ENCODE measurements at regions not wholly inside any gene's neighbourhood (a gene's known extent, or its start where the extent isn't known, plus 50 kb on each side); places are given as distances from the start of the nearest gene placed in this dataset.
"Not testable (repeated sequence)": the region's sequence is repeated elsewhere in the genome, so short reads cannot be mapped to it uniquely, and the experiment has no call there.

- peak; percentile 13 for DNase-seq (ENCODE audit: low read depth)
These were observed 626.5 kb upstream of the CPEB2 start for GRCh38 chr4:14375816-14376215.

- DNase-seq (ENCODE audit: low read depth): peak; percentile 4
These were observed 623.1 kb upstream of the CPEB2 start for GRCh38 chr4:14379183-14379582.

- DNase-seq (ENCODE audit: low read depth): no peak
These were observed 618.6 kb upstream of the CPEB2 start for GRCh38 chr4:14383652-14384051.

GRCh38 chr4:14384824-14385223 lies 617.5 kb upstream of the CPEB2 start:
- no peak for DNase-seq (ENCODE audit: low read depth)

- no peak for DNase-seq (ENCODE audit: low read depth)
These were observed 616.1 kb upstream of the CPEB2 start for GRCh38 chr4:14386196-14386595.

GRCh38 chr4:14387647-14388046 lies 614.6 kb upstream of the CPEB2 start:
- DNase-seq (ENCODE audit: low read depth): no peak

GRCh38 chr4:14392378-14392777 lies 609.9 kb upstream of the CPEB2 start:
- DNase-seq (ENCODE audit: low read depth): no peak

GRCh38 chr4:14396183-14396582 lies 606.1 kb upstream of the CPEB2 start:
- no peak for DNase-seq (ENCODE audit: low read depth)

GRCh38 chr4:14399848-14400247 lies 602.4 kb upstream of the CPEB2 start:
- no peak for DNase-seq (ENCODE audit: low read depth)

- DNase-seq (ENCODE audit: low read depth): no peak
These were observed 602.0 kb upstream of the CPEB2 start for GRCh38 chr4:14400307-14400706.

GRCh38 chr4:14403132-14403531 lies 599.1 kb upstream of the CPEB2 start:
- DNase-seq (ENCODE audit: low read depth): no peak

- no peak for DNase-seq (ENCODE audit: low read depth)
These were observed 597.6 kb upstream of the CPEB2 start for GRCh38 chr4:14404730-14405129.

- no peak for DNase-seq (ENCODE audit: low read depth)
These were observed 591.8 kb upstream of the CPEB2 start for GRCh38 chr4:14410516-14410915.

GRCh38 chr4:14415146-14415545 lies 587.1 kb upstream of the CPEB2 start:
- peak; percentile 9 for DNase-seq (ENCODE audit: low read depth)

GRCh38 chr4:14419516-14419915 lies 582.8 kb upstream of the CPEB2 start:
- no peak for DNase-seq (ENCODE audit: low read depth)

- not testable (repeated sequence) for DNase-seq (ENCODE audit: low read depth)
These were observed 576.0 kb upstream of the CPEB2 start for GRCh38 chr4:14426297-14426696.

- no peak for DNase-seq (ENCODE audit: low read depth)
These were observed 574.2 kb upstream of the CPEB2 start for GRCh38 chr4:14428125-14428524.

- no peak for DNase-seq (ENCODE audit: low read depth)
These were observed 570.8 kb upstream of the CPEB2 start for GRCh38 chr4:14431155-14432134.

GRCh38 chr4:14434483-14434882 lies 567.8 kb upstream of the CPEB2 start:
- no peak for DNase-seq (ENCODE audit: low read depth)

GRCh38 chr4:14434916-14435315 lies 567.4 kb upstream of the CPEB2 start:
- no peak for DNase-seq (ENCODE audit: low read depth)

GRCh38 chr4:14441561-14441960 lies 560.7 kb upstream of the CPEB2 start:
- no peak for DNase-seq (ENCODE audit: low read depth)

- no peak for DNase-seq (ENCODE audit: low read depth)
These were observed 556.4 kb upstream of the CPEB2 start for GRCh38 chr4:14445882-14446281.

- DNase-seq (ENCODE audit: low read depth): no peak
These were observed 556.0 kb upstream of the CPEB2 start for GRCh38 chr4:14446311-14446710.

- DNase-seq (ENCODE audit: low read depth): no peak
These were observed 555.4 kb upstream of the CPEB2 start for GRCh38 chr4:14446904-14447303.

Data from non-pigmented ciliary epithelial cell (primary cell).